ENCODE measurements at regions not wholly inside any gene's neighbourhood (a gene's known extent, or its start where the extent isn't known, plus 50 kb on each side); places are given as distances from the start of the nearest gene placed in this dataset.

- no peak overlapping the region for H3K4me2 ChIP-seq (ENCODE audit: low read depth, low read length, poor library complexity, severe bottlenecking)
- no peaks in the 10 kb centered on the region for H4K20me1 ChIP-seq (ENCODE audit: low read depth, low read length)
- H3K9me3 ChIP-seq (ENCODE audit: insufficient read depth, low read length), result no peaks in the 10 kb centered on the region
- no peak overlapping the region for H3K27ac ChIP-seq (ENCODE audit: low read depth, low read length)
- H3K27me3 ChIP-seq (ENCODE audit: low read length), result no peaks in the 10 kb centered on the region
- H2AFZ ChIP-seq (ENCODE audit: low read depth, low read length, severe bottlenecking), result no peak overlapping the region
- no peaks in the 10 kb centered on the region for H3K9me2 ChIP-seq (replicated peaks; ENCODE audit: insufficient read depth, low read length)
- H3K79me2 ChIP-seq (ENCODE audit: insufficient read depth, low read length), result no peaks in the 10 kb centered on the region
- H3F3A ChIP-seq (ENCODE audit: insufficient read depth), result no peaks in the 10 kb centered on the region
- H3K36me3 ChIP-seq (ENCODE audit: low read length), result no peaks in the 10 kb centered on the region
- H3K9ac ChIP-seq (ENCODE audit: low read length), result no peak overlapping the region
- no peak overlapping the region for H3K4me3 ChIP-seq (ENCODE audit: insufficient read depth, low read length, poor library complexity, severe bottlenecking)
- TF ChIP-seq CTCF (IDR thresholded peaks at IDR 0.05; ENCODE audit: insufficient read depth, low read length, poor library complexity, severe bottlenecking) (no peak), EZH2phosphoT487 (conservative IDR thresholded peaks at IDR 0.05; ENCODE audit: low read length) (no peak)
Observed at GRCh38 chr3:66692042-66692765, 191.4 kb upstream of the LRIG1 start.

- H3K27ac ChIP-seq (ENCODE audit: low read depth, low read length), result no peak overlapping the region
- no peak overlapping the region for H2AFZ ChIP-seq (ENCODE audit: low read depth, low read length, severe bottlenecking)
- TF ChIP-seq CTCF (IDR thresholded peaks at IDR 0.05; ENCODE audit: insufficient read depth, low read length, poor library complexity, severe bottlenecking) (no peak), EZH2phosphoT487 (conservative IDR thresholded peaks at IDR 0.05; ENCODE audit: low read length) (no peak)
- H4K20me1 ChIP-seq (ENCODE audit: low read depth, low read length), result no peaks in the 10 kb centered on the region
- H3K27me3 ChIP-seq (ENCODE audit: low read length), result no peaks in the 10 kb centered on the region
- H3K79me2 ChIP-seq (ENCODE audit: insufficient read depth, low read length), result no peaks in the 10 kb centered on the region
- H3K9ac ChIP-seq (ENCODE audit: low read length), result no peak overlapping the region
- no peaks in the 10 kb centered on the region for H3F3A ChIP-seq (ENCODE audit: insufficient read depth)
- no peaks in the 10 kb centered on the region for H3K9me3 ChIP-seq (ENCODE audit: insufficient read depth, low read length)
- H3K9me2 ChIP-seq (replicated peaks; ENCODE audit: insufficient read depth, low read length), result no peaks in the 10 kb centered on the region
- no peaks in the 10 kb centered on the region for H3K36me3 ChIP-seq (ENCODE audit: low read length)
- no peak overlapping the region for H3K4me3 ChIP-seq (ENCODE audit: insufficient read depth, low read length, poor library complexity, severe bottlenecking)
- H3K4me2 ChIP-seq (ENCODE audit: low read depth, low read length, poor library complexity, severe bottlenecking), result no peak overlapping the region
Observed at GRCh38 chr3:66692766-66693150, 191.9 kb upstream of the LRIG1 start.

GRCh38 chr3:66693461-66694031 is 192.7 kb upstream of the LRIG1 start:
- no peak overlapping the region for H2AFZ ChIP-seq (ENCODE audit: low read depth, low read length, severe bottlenecking)
- no peak overlapping the region for H3K4me2 ChIP-seq (ENCODE audit: low read depth, low read length, poor library complexity, severe bottlenecking)
- no peaks in the 10 kb centered on the region for H3F3A ChIP-seq (ENCODE audit: insufficient read depth)
- TF ChIP-seq CTCF (IDR thresholded peaks at IDR 0.05; ENCODE audit: insufficient read depth, low read length, poor library complexity, severe bottlenecking), result no peak
- TF ChIP-seq EZH2phosphoT487 (conservative IDR thresholded peaks at IDR 0.05; ENCODE audit: low read length), result no peak
- H3K4me3 ChIP-seq (ENCODE audit: insufficient read depth, low read length, poor library complexity, severe bottlenecking), result no peak overlapping the region
- no peaks in the 10 kb centered on the region for H3K9me2 ChIP-seq (replicated peaks; ENCODE audit: insufficient read depth, low read length)
- no peak overlapping the region for H3K27ac ChIP-seq (ENCODE audit: low read depth, low read length)
- H4K20me1 ChIP-seq (ENCODE audit: low read depth, low read length), result no peaks in the 10 kb centered on the region
- H3K79me2 ChIP-seq (ENCODE audit: insufficient read depth, low read length), result no peaks in the 10 kb centered on the region
- H3K36me3 ChIP-seq (ENCODE audit: low read length), result no peaks in the 10 kb centered on the region
- H3K9ac ChIP-seq (ENCODE audit: low read length), result no peak overlapping the region
- no peaks in the 10 kb centered on the region for H3K9me3 ChIP-seq (ENCODE audit: insufficient read depth, low read length)
- no peaks in the 10 kb centered on the region for H3K27me3 ChIP-seq (ENCODE audit: low read length)

Data from SU-DHL-6 (cell line).